ENCODE measurements at regions not wholly inside any gene's neighbourhood (a gene's known extent, or its start where the extent isn't known, plus 50 kb on each side); places are given as distances from the start of the nearest gene placed in this dataset.
"Not testable (repeated sequence)": the region's sequence is repeated elsewhere in the genome, so short reads cannot be mapped to it uniquely, and the experiment has no call there.

DNA sequence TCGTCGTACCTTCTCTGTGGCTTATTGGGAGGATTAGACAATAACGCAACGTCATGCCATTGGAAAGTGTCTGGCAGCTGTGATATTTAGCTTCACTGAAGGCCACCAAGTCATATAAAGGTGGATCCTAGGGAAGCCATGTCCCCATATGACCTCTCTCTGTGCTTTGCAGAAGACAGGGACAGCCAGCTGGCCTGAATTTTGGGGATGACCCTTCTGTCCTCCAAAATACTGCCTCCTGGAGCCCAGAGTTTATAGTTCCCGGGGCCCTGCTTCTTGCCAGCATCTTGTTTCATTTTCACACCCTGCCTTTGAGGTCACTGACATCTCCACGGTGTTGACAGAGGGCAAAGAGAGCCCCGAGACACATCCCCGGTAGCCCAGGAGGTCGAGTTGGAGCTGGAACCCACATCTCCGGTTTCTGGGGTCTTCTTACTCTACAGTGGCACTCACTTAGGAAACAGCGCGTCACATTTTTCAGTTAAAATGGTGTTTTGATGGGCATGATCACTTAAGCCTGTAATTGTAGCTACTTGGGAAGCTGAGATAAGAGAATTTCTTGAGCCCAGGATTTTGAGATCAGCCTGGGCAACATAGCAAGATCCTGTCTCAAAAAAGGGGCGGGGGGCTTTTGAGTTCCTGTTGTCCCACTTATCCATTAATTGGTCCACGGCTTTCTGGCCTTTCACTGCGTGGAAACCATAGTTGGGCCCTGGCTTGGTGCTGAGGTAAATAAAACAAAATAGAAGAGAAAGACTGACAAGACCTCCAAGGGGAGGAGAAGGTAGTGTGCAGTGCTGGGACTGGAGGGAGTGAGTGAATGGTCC, 101.1 kb downstream of the DDX1 start:
- Histone ChIP-seq H3K4me1 (ENCODE audit: control insufficient read depth, insufficient read depth, low read length, poor library complexity, severe bottlenecking) (no peaks in the 10 kb centered on the region), H3K9me3 (ENCODE audit: control insufficient read depth, low read length) (no peaks in the 10 kb centered on the region), H3K36me3 (ENCODE audit: control insufficient read depth, insufficient read depth, low read length) (no peaks in the 10 kb centered on the region), H3K27ac (ENCODE audit: low read depth, low read length, severe bottlenecking) (no peak overlapping the region), H3K4me3 (ENCODE audit: extremely low read depth, insufficient read depth, low read length, poor library complexity, severe bottlenecking) (no peak overlapping the region)
- WGBS, 2 experiments (ENCODE audit: insufficient coverage in 2 of 2), result 90 to 94% methylated on average over 11 to 12 of the region's 15 CpGs

DNA sequence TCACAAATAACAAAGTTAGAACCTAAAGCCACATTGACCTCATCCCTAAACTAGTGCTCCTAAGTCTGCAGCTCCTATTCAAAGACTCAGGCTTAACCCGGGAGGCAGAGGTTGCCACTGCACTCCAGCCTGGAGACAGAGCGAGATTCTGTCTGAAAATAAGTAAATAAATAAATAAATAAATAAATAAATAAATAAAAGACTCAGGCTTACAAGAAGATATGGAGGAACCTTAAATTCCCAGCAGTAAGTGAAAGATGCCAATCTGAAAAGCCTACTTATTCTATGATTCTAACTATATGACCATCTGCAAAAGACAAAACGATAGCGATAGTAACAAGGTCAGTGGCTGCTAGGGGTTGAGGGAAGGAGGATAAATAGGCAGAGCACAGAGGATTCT, 101.7 kb downstream of the DDX1 start:
- Histone ChIP-seq H3K4me3 (ENCODE audit: extremely low read depth, insufficient read depth, low read length, poor library complexity, severe bottlenecking) (no peak overlapping the region), H3K36me3 (ENCODE audit: control insufficient read depth, insufficient read depth, low read length) (no peaks in the 10 kb centered on the region), H3K9me3 (ENCODE audit: control insufficient read depth, low read length) (no peaks in the 10 kb centered on the region), H3K27ac (ENCODE audit: low read depth, low read length, severe bottlenecking) (no peak overlapping the region), H3K4me1 (ENCODE audit: control insufficient read depth, insufficient read depth, low read length, poor library complexity, severe bottlenecking) (no peaks in the 10 kb centered on the region)
- no CpG with 5 or more reads among the region's 4 CpGs for WGBS, 2 experiments (ENCODE audit: insufficient coverage in 2 of 2)

DNA sequence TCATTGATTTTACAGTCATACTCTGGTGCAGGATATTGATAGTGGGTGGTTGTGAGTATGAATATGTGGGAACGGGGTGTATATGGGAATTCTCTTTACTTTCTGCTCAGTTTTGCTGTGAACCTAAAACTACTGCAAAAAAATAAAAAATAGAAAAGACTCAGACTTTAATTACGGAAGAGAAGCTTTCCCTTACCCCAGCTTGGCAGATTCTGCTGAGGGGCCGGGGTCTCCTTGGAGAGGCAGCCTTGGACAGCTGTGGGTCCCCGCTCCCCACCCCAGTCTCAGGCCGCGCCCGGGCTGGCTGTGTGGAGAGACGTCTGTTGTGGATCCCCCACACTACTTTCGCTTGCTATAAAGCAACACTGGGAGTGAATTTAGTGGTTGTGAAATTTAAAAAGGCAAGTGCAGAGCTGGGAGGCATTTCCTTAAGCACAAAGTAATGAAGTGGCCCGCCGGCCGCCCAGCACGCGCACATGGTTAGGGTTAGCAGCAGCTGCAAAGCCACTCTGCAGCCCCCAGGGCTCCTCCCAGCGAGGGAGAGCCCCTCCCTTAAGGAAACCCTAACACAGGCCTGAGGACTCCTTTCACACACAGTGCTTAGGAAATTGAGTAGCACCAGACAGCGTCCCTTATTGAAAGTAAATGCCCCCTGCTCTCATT, 102.4 kb downstream of the DDX1 start:
- no peaks in the 10 kb centered on the region for H3K4me1 ChIP-seq (ENCODE audit: control insufficient read depth, insufficient read depth, low read length, poor library complexity, severe bottlenecking)
- H3K36me3 ChIP-seq (ENCODE audit: control insufficient read depth, insufficient read depth, low read length), result no peaks in the 10 kb centered on the region
- no peak overlapping the region for H3K27ac ChIP-seq (ENCODE audit: low read depth, low read length, severe bottlenecking)
- H3K9me3 ChIP-seq (ENCODE audit: control insufficient read depth, low read length), result no peaks in the 10 kb centered on the region
- WGBS, 2 experiments (ENCODE audit: insufficient coverage in 2 of 2), result 89 to 92% methylated on average over 9 to 14 of the region's 16 CpGs
- H3K4me3 ChIP-seq (ENCODE audit: extremely low read depth, insufficient read depth, low read length, poor library complexity, severe bottlenecking), result no peak overlapping the region

DNA sequence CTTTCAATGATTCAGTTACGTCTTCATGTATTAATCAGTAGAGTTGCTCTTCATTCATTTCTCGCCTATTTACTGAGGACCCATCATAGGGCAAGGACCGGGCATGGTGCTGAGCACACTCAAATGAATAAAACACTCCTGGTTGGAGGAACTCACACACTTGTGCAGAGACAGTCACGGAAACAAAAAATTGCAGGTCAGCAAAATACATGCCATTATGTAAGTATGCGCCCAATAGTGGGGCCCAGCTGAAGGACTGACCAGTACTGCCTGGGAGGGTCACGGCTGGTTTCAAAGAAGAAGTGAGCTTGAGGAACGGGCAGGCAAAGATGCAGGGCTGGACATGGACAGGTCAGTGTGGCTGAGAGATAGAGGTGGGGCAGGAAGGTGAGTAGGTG, 102.9 kb downstream of the DDX1 start:
- Histone ChIP-seq H3K4me1 (ENCODE audit: control insufficient read depth, insufficient read depth, low read length, poor library complexity, severe bottlenecking) (no peaks in the 10 kb centered on the region), H3K36me3 (ENCODE audit: control insufficient read depth, insufficient read depth, low read length) (no peaks in the 10 kb centered on the region), H3K4me3 (ENCODE audit: extremely low read depth, insufficient read depth, low read length, poor library complexity, severe bottlenecking) (no peak overlapping the region), H3K9me3 (ENCODE audit: control insufficient read depth, low read length) (no peaks in the 10 kb centered on the region), H3K27ac (ENCODE audit: low read depth, low read length, severe bottlenecking) (no peak overlapping the region)
- WGBS, 2 experiments (ENCODE audit: insufficient coverage in 2 of 2), result 91 to 98% methylated on average over 6 of the region's 7 CpGs

DNA sequence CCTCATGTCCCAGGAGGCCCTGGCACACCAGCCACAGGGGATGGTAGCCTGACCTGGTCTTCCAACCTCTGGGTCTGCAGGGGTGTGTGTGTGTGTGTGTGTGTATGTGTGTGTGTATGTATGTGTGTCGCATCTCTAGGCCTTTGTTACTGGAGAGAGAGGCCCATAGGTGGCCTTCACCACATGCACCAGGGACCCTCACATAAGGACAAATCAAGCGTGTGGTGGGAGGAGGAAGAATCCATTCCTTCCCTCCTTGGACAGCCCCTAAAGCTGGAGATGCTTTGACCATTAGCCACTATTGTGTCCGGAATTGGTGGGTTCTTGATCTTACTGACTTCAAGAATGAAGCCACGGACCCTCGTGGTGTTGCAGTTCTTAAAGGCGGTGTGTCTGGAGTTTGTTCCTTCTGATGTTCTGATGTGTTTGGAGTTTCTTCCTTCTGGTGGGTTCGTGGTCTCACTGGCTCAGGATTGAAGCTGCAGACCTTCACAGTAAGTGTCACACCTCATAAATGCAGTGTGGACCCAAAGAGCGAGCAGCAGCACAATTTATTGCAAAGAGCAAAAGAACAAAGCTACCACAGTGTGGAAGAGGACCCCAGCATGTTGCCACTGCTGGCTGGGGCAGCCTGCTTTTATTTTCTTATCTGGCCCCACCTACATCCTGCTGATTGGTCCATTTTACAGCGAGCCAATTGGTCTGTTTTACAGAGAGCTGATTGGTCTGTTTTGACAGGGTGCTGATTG, 104.1 kb downstream of the DDX1 start:
- 57 to 67% methylated on average over 3 to 5 of the region's 9 CpGs for WGBS, 2 experiments (ENCODE audit: insufficient coverage in 2 of 2)
- Histone ChIP-seq H3K4me1 (ENCODE audit: control insufficient read depth, insufficient read depth, low read length, poor library complexity, severe bottlenecking) (no peaks in the 10 kb centered on the region), H3K4me3 (ENCODE audit: extremely low read depth, insufficient read depth, low read length, poor library complexity, severe bottlenecking) (no peak overlapping the region), H3K36me3 (ENCODE audit: control insufficient read depth, insufficient read depth, low read length) (no peaks in the 10 kb centered on the region), H3K27ac (ENCODE audit: low read depth, low read length, severe bottlenecking) (no peak overlapping the region), H3K9me3 (ENCODE audit: control insufficient read depth, low read length) (no peaks in the 10 kb centered on the region)

DNA sequence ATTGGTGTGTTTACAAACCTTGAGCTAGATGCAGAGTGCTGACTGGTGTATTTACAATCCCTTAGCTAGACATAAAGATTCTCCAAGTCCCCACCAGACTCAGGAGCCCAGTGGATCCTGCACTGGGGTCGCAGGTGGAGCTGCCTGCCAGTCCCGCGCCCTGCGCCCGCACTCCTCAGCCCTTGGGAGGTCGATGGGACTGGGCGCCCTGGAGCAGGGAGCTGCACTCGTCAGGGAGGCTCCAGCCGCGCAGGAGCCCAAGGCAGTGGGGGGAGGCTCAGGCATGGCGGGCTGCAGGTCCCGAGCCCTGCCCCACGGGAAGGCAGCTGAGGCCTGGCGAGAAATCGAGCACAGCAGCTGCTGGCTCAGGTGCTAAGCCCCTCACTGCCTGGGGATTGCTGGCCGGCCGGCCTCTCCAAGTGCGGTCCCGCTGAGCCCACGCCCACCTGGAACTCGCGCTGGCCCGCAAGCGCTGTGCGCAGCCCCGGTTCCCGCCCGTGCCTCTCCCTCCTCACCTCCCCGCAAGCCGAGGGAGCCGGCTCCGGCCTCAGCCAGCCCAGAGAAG, 105.0 kb downstream of the DDX1 start:
- H3K27ac ChIP-seq (ENCODE audit: low read depth, low read length, severe bottlenecking); H3K4me1 ChIP-seq (ENCODE audit: control insufficient read depth, insufficient read depth, low read length, poor library complexity, severe bottlenecking); H3K4me3 ChIP-seq (ENCODE audit: extremely low read depth, insufficient read depth, low read length, poor library complexity, severe bottlenecking); H3K36me3 ChIP-seq (ENCODE audit: control insufficient read depth, insufficient read depth, low read length); H3K9me3 ChIP-seq (ENCODE audit: control insufficient read depth, low read length): not testable (repeated sequence)
- 66 to 76% methylated on average over 19 to 23 of the region's 32 CpGs for WGBS, 2 experiments (ENCODE audit: insufficient coverage in 2 of 2)

DNA sequence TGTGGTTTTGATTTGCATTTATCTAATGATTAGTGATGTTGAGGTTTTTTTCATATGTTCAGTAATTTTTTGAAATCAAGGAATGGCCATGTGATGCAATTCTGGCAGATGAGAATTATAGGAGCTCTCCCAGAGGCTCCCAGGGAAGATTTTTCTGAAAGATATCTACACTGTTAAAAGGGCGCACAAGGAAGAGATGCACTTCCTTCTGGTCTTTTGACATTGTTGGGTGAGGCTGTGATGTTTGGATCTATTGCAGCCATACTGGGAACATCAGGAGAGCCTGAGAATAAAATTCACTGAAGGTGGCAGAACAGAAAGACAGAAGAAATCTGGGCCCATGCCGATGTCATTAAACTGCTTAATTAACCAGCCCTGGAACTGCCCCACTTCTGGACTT, 108.5 kb downstream of the DDX1 start:
- WGBS, 2 experiments (ENCODE audit: insufficient coverage in 2 of 2), result 100% methylated on average over 1 of the region's 2 CpGs

DNA sequence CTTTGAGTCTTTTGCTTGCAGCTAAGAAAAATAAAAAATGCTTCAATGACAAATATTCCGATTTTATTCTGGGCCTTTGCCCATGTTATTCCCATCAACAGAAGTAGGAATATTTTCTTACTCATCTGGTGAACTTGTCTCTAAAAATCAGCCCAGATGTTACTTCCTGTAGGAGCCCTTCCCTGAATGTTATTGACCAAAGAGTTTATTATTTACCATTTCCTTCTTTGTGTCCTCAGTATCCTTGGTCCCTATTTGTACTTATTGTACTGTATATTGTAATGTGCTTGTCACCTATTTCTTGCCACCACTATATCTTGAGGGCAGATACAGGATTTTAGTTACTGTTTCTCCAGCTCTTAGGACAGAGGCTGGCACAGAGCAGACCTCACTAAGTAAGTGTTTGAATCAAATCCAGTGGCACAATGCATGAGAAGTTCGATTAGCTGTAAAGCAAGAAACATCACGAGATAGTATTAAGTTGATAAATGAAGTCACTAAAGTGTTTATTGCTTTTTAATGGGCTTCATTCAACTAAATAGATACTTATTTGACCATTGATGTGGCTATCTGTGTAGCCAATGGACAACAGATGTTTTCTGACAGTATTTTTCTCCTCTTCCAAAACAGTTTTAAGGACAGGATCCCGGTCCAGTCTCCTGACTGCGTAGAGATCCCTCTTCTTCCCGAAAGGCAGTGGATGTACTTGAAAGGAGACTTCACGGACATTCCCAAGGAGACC, 109.1 kb downstream of the DDX1 start:
- H3K4me1 ChIP-seq (ENCODE audit: control insufficient read depth, insufficient read depth, low read length, poor library complexity, severe bottlenecking), result peaks cover 16% of the 10 kb centered on the region
- H3K9me3 ChIP-seq (ENCODE audit: control insufficient read depth, low read length), result no peaks in the 10 kb centered on the region
- H3K4me3 ChIP-seq (ENCODE audit: extremely low read depth, insufficient read depth, low read length, poor library complexity, severe bottlenecking), result no peak overlapping the region
- H3K36me3 ChIP-seq (ENCODE audit: control insufficient read depth, insufficient read depth, low read length), result no peaks in the 10 kb centered on the region
- H3K27ac ChIP-seq (ENCODE audit: low read depth, low read length, severe bottlenecking), result no peak overlapping the region
- WGBS, 2 experiments (ENCODE audit: insufficient coverage in 2 of 2), result 71 to 94% methylated on average over 3 to 6 of the region's 7 CpGs

More for the DNA sequence above, 108.5 kb downstream of the DDX1 start:
- no peaks in the 10 kb centered on the region for H3K9me3 ChIP-seq (ENCODE audit: control insufficient read depth, low read length)
- H3K36me3 ChIP-seq (ENCODE audit: control insufficient read depth, insufficient read depth, low read length), result no peaks in the 10 kb centered on the region
- peaks cover 16% of the 10 kb centered on the region for H3K4me1 ChIP-seq (ENCODE audit: control insufficient read depth, insufficient read depth, low read length, poor library complexity, severe bottlenecking)
- H3K4me3 ChIP-seq (ENCODE audit: extremely low read depth, insufficient read depth, low read length, poor library complexity, severe bottlenecking), result no peak overlapping the region
- no peak overlapping the region for H3K27ac ChIP-seq (ENCODE audit: low read depth, low read length, severe bottlenecking)

DNA sequence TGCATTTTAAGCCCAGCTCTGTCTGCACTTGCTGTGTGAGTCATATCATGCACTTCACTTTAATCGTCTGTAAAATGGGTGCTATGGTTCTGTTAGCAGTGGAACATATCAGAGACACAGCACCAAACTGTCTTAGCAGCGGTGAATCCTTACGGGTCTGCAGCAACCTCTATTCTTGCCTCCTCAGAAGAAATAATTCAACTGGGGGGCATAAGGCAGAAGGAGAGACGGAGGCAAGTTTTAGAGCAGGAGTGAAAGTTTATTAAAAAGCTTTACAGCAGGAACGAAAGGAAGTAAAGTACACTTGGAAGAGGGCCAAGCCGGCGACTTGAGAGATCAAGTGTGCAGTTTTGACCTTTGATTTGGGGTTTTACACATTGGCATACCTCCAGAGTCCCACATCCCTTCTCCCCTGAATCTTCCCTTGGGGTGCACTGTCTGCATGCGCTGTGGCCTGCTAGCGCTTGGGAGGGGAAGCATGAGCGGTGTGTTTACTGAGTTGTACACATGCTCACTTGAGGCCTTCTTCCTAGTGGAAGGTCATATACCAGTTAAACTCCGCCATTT, 109.8 kb downstream of the DDX1 start:
- no peak overlapping the region for H3K27ac ChIP-seq (ENCODE audit: low read depth, low read length, severe bottlenecking)
- no peaks in the 10 kb centered on the region for H3K9me3 ChIP-seq (ENCODE audit: control insufficient read depth, low read length)
- no peak overlapping the region for H3K4me3 ChIP-seq (ENCODE audit: extremely low read depth, insufficient read depth, low read length, poor library complexity, severe bottlenecking)
- H3K4me1 ChIP-seq (ENCODE audit: control insufficient read depth, insufficient read depth, low read length, poor library complexity, severe bottlenecking), result peaks cover 16% of the 10 kb centered on the region
- no peaks in the 10 kb centered on the region for H3K36me3 ChIP-seq (ENCODE audit: control insufficient read depth, insufficient read depth, low read length)
- WGBS, 2 experiments (ENCODE audit: insufficient coverage in 2 of 2), result 97 to 98% methylated on average over 6 to 8 of the region's 11 CpGs

DNA sequence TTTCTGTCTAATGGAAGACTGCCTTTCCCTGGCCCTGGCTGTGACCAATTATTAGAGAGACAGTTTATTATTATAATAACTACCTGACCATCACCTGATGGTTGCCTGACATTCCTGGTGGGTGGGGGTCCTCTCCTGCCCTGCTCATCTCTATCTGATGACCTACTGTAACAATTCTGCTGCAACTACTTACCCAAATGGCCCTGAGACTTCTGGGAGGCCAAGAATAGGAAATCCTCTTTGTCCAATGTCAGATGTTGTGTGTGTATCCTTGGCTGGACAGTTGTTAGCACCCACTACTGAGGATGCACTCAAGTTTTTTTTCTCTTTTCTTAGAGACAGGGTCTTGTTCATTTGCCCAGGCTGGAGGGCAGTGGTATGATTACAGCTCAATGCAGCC, 110.3 kb downstream of the DDX1 start:
- no peaks in the 10 kb centered on the region for H3K9me3 ChIP-seq (ENCODE audit: control insufficient read depth, low read length)
- no peaks in the 10 kb centered on the region for H3K36me3 ChIP-seq (ENCODE audit: control insufficient read depth, insufficient read depth, low read length)
- H3K27ac ChIP-seq (ENCODE audit: low read depth, low read length, severe bottlenecking), result no peak overlapping the region
- peaks cover 16% of the 10 kb centered on the region for H3K4me1 ChIP-seq (ENCODE audit: control insufficient read depth, insufficient read depth, low read length, poor library complexity, severe bottlenecking)
- no peak overlapping the region for H3K4me3 ChIP-seq (ENCODE audit: extremely low read depth, insufficient read depth, low read length, poor library complexity, severe bottlenecking)

Data from mesodermal cell (in vitro differentiated cells).